CD4-positive, alpha-beta T cell (primary cell): ENCODE measurements at regions not wholly inside any gene's neighbourhood (a gene's known extent, or its start where the extent isn't known, plus 50 kb on each side); places are given as distances from the start of the nearest gene placed in this dataset.

Source experiments
- ATAC-seq: fragments of 200-7000 bp; cut with Tn5 transposase; one replicate; pipeline ENCODE4 v1.10.0; 2022; ENCODE audit warnings: mild to moderate bottlenecking; ENCODE audit not compliant: poor library complexity
- CTCF ChIA-PET: fragments of 350-600 bp; sonication (Branson Sonifier 250); formaldehyde crosslinking; loops from one replicate; lab custom pipeline; 2021; ENCODE audit warnings: antibody characterized with exemption, inconsistent platforms; lab: Charles Lee
- POLR2A ChIA-PET: fragments of 350-600 bp; sonication (Branson Sonifier 250); formaldehyde crosslinking; loops from one replicate; lab custom pipeline; 2021; ENCODE audit warnings: antibody characterized with exemption, inconsistent platforms; lab: Charles Lee
- DNase-seq, 14 experiments: peaks; one replicate each; pipeline ENCODE4 v3.0.0-alpha.2; 2013 to 2020; ENCODE audit warnings: mixed read lengths in 2 of 14
- H3K27ac ChIP-seq, 2 donors: one replicate each; pipeline versions ENCODE4 v1.5.1 to v1.7.0; 2013; ENCODE audit warnings: low read length in 2 of 2, low read depth in 1 of 2, mild to moderate bottlenecking in 1 of 2
- H3K27me3 ChIP-seq, 2 experiments: 1 replicate in 1 of 2; 2 replicates in 1 of 2; pipeline versions ENCODE4 v1.6.1 to v1.7.0; 2013; ENCODE audit warnings: low read length in 2 of 2, control low read depth in 1 of 2, mild to moderate bottlenecking in 1 of 2, moderate library complexity in 1 of 2; ENCODE audit not compliant: insufficient read depth in 2 of 2, control insufficient read depth in 1 of 2
- H3K36me3 ChIP-seq: one replicate; pipeline ENCODE4 v1.6.1; 2013; ENCODE audit warnings: low read length, control low read depth; ENCODE audit not compliant: insufficient read depth
- H3K4me1 ChIP-seq: one replicate; pipeline ENCODE4 v1.6.1; 2013; ENCODE audit warnings: low read length, control low read depth; ENCODE audit not compliant: insufficient read depth
- H3K4me3 ChIP-seq: one replicate; pipeline ENCODE4 v1.5.1; 2013; ENCODE audit warnings: mild to moderate bottlenecking, low read length, moderate library complexity
- H3K9me3 ChIP-seq, 2 experiments: 1 replicate in 1 of 2; 2 replicates in 1 of 2; pipeline versions ENCODE4 v1.6.1 to v1.7.0; 2013; ENCODE audit warnings: low read length in 2 of 2, mild to moderate bottlenecking in 2 of 2, control low read depth in 1 of 2, moderate library complexity in 1 of 2; ENCODE audit not compliant: control insufficient read depth in 1 of 2, insufficient read depth in 1 of 2
- H3K27ac Mint-ChIP-seq: one replicate; pipeline ENCODE4 v1.8.0; 2020; ENCODE audit warnings: mixed read lengths
- H3K27me3 Mint-ChIP-seq: one replicate; pipeline ENCODE4 v1.8.0; 2021; ENCODE audit warnings: mixed read lengths
- H3K36me3 Mint-ChIP-seq: one replicate; pipeline ENCODE4 v1.8.0; 2021; ENCODE audit warnings: low read depth, mixed read lengths
- H3K4me1 Mint-ChIP-seq: one replicate; pipeline ENCODE4 v1.8.0; 2021; ENCODE audit warnings: low read depth, mixed read lengths
- H3K4me3 Mint-ChIP-seq: one replicate; pipeline ENCODE4 v1.8.0; 2020; ENCODE audit warnings: mild to moderate bottlenecking, mixed read lengths
- H3K9me3 Mint-ChIP-seq: one replicate; pipeline ENCODE4 v1.8.0; 2020; ENCODE audit warnings: mixed read lengths
- intact Hi-C, 2 experiments: fragments of 100-400 bp; cut with DNase I in 1 of 2; cut with micrococcal nuclease in 1 of 2; formaldehyde crosslinking; loops; one replicate each; pipeline versions ENCODE4 v1.15.1 to v1.9.0; 2023 to 2025; cut with DNase I, micrococcal nuclease
- TF ChIP-seq, protein P1 (sequence below): fragments of 200-600 bp; IDR thresholded peaks from one replicate; pipeline ENCODE4 v1.8.0; 2022; ENCODE audit warnings: antibody characterized with exemption, mild to moderate bottlenecking

GRCh38 chr1:199733125-199733524 is 294.4 kb upstream of the NR5A2 start:
- Histone ChIP-seq H3K4me3 (no peak overlapping the region), H3K27ac (no peak overlapping the region), H3K4me1 (no peaks in the 10 kb centered on the region), H3K27me3 (peaks cover 0 to 3% of the 10 kb centered on the region in 2 experiments), H3K36me3 (no peaks in the 10 kb centered on the region), H3K9me3 (no peaks in the 10 kb centered on the region)
- POLR2A ChIA-PET = no interaction called here
- H3K4me1 Mint-ChIP-seq = no peaks in the 10 kb centered on the region
- DNase-seq (no peak), ATAC-seq (no peak)
- H3K36me3 Mint-ChIP-seq = no peaks in the 10 kb centered on the region
- no peak overlapping the region for H3K27ac Mint-ChIP-seq
- TF ChIP-seq, protein P1, sequence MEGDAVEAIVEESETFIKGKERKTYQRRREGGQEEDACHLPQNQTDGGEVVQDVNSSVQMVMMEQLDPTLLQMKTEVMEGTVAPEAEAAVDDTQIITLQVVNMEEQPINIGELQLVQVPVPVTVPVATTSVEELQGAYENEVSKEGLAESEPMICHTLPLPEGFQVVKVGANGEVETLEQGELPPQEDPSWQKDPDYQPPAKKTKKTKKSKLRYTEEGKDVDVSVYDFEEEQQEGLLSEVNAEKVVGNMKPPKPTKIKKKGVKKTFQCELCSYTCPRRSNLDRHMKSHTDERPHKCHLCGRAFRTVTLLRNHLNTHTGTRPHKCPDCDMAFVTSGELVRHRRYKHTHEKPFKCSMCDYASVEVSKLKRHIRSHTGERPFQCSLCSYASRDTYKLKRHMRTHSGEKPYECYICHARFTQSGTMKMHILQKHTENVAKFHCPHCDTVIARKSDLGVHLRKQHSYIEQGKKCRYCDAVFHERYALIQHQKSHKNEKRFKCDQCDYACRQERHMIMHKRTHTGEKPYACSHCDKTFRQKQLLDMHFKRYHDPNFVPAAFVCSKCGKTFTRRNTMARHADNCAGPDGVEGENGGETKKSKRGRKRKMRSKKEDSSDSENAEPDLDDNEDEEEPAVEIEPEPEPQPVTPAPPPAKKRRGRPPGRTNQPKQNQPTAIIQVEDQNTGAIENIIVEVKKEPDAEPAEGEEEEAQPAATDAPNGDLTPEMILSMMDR = no peak
- no peak overlapping the region for H3K4me3 Mint-ChIP-seq
- H3K9me3 Mint-ChIP-seq = no peaks in the 10 kb centered on the region
- peaks cover 8% of the 10 kb centered on the region for H3K27me3 Mint-ChIP-seq
- intact Hi-C loops = no loop called here
- CTCF ChIA-PET = no interaction called here

- Mint-ChIP-seq H3K27me3 (peaks cover 8% of the 10 kb centered on the region), H3K36me3 (no peaks in the 10 kb centered on the region), H3K27ac (no peak overlapping the region), H3K9me3 (no peaks in the 10 kb centered on the region), H3K4me1 (no peaks in the 10 kb centered on the region), H3K4me3 (no peak overlapping the region)
- no peak for DNase-seq
- no peaks in the 10 kb centered on the region for H3K9me3 ChIP-seq
- H3K27ac ChIP-seq = no peak overlapping the region
- no peak overlapping the region for H3K4me3 ChIP-seq
- intact Hi-C loops = no loop called here
- H3K36me3 ChIP-seq = no peaks in the 10 kb centered on the region
- TF ChIP-seq, protein P1 = no peak
- no peak for ATAC-seq
- H3K27me3 ChIP-seq = peaks cover 0 to 3% of the 10 kb centered on the region in 2 experiments
- CTCF ChIA-PET = no interaction called here
- H3K4me1 ChIP-seq = no peaks in the 10 kb centered on the region
- POLR2A ChIA-PET = no interaction called here
These were observed 293.3 kb upstream of the NR5A2 start for GRCh38 chr1:199734186-199734585.

DNA sequence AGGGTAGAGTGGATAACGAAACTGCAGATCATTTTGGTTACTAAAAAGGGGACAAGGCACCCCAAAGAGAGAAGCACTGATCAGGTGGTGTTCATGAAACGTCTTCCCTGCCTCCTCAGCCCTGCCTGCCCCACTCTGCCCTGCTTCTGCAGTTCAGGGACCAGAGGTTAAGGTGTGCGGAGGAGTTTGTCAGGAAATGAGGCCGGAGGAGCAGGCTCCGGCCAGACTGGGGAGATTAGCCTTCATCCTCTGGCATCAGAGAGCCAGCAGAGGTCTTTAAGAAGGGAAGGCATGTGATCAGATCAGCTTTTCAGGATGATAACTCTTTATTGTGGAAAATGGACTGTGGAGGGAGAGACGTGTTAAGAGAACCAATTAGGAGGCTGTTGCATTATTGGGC is 291.9 kb upstream of the NR5A2 start:
- H3K4me3 ChIP-seq = no peak overlapping the region
- POLR2A ChIA-PET = no interaction called here
- Mint-ChIP-seq H3K36me3 (no peaks in the 10 kb centered on the region), H3K4me3 (no peak overlapping the region), H3K9me3 (no peaks in the 10 kb centered on the region), H3K27me3 (peaks cover 10% of the 10 kb centered on the region), H3K4me1 (no peaks in the 10 kb centered on the region), H3K27ac (no peak overlapping the region)
- no peaks in the 10 kb centered on the region for H3K4me1 ChIP-seq
- peaks cover 0 to 1% of the 10 kb centered on the region in 2 experiments for H3K27me3 ChIP-seq
- no peak for ATAC-seq
- H3K9me3 ChIP-seq = no peaks in the 10 kb centered on the region
- TF ChIP-seq, protein P1 = no peak
- intact Hi-C loops = no loop called here
- DNase-seq = no peak
- H3K36me3 ChIP-seq = no peaks in the 10 kb centered on the region
- H3K27ac ChIP-seq = no peak overlapping the region
- CTCF ChIA-PET = no interaction called here
